Gastroesophageal sphincter (tissue), 3 donors: ENCODE measurements at regions not wholly inside any gene's neighbourhood (a gene's known extent, or its start where the extent isn't known, plus 50 kb on each side); places are given as distances from the start of the nearest gene placed in this dataset.

Experiments
- CTCF ChIP-seq, 4 experiments: fragments of 200-600 bp in 2 of 4; fragments of 450-650 bp in 2 of 4; sonication (generic) in 1 of 4; IDR thresholded peaks; one replicate each; pipeline ENCODE4 v1.5.1; 2017 to 2019; ENCODE audit warnings: antibody characterized with exemption in 4 of 4, mild to moderate bottlenecking in 2 of 4, moderate library complexity in 2 of 4
- POLR2A ChIP-seq, 2 donors: fragments of 450-650 bp; IDR thresholded peaks; one replicate each; pipeline ENCODE4 v1.6.1; 2017; ENCODE audit warnings: antibody characterized with exemption in 2 of 2, mild to moderate bottlenecking in 2 of 2, moderate library complexity in 1 of 2
- POLR2AphosphoS5 ChIP-seq: sonication (generic); formaldehyde crosslinking; IDR thresholded peaks from one replicate; pipeline ENCODE4 v1.6.1; 2017; ENCODE audit warnings: antibody characterized with exemption

- no peak for TF ChIP-seq CTCF (IDR thresholded peaks at IDR 0.05)
- no peak for TF ChIP-seq POLR2AphosphoS5
- TF ChIP-seq POLR2A (IDR thresholded peaks at IDR 0.05), result no peak
Observed at GRCh38 chr20:22910287-22910852, 124.7 kb upstream of the SSTR4 start.
